ENCODE measurements at regions not wholly inside any gene's neighbourhood (a gene's known extent, or its start where the extent isn't known, plus 50 kb on each side); places are given as distances from the start of the nearest gene placed in this dataset.

GRCh38 chr12:28650906-28651305 is 460.6 kb downstream of the CCDC91 start:
- ATAC-seq (ENCODE audit: insufficient read depth, low read depth) (no peak), DNase-seq (no peak)
- Histone ChIP-seq H3K9me3 (ENCODE audit: insufficient read depth, low read length, severe bottlenecking) (no peaks in the 10 kb centered on the region), H3K4me3 (ENCODE audit: low read depth in 1 of 2, low read length in 2 of 2) (no peak overlapping the region), H4K20me1 (ENCODE audit: insufficient read depth, low read length) (no peaks in the 10 kb centered on the region), H3K9ac (ENCODE audit: low read depth, low read length) (no peak overlapping the region), H3K4me1 (ENCODE audit: insufficient read depth, low read length) (no peaks in the 10 kb centered on the region), H3K79me2 (ENCODE audit: insufficient read depth, low read length) (no peaks in the 10 kb centered on the region), H3K27me3 (ENCODE audit: insufficient read depth, low read length, poor library complexity) (no peaks in the 10 kb centered on the region), H2AFZ (ENCODE audit: low read depth, low read length) (no peak overlapping the region), H3K27ac (ENCODE audit: low read length) (no peak overlapping the region), H3K36me3 (ENCODE audit: insufficient read depth, low read length) (no peaks in the 10 kb centered on the region), H3K4me2 (ENCODE audit: insufficient read depth, low read length) (no peak overlapping the region)
- TF ChIP-seq EZH2 (IDR thresholded peaks at IDR 0.05; ENCODE audit: borderline replicate concordance, low read depth, low read length, severe bottlenecking) (no peak), CTCF (IDR thresholded peaks at IDR 0.05; ENCODE audit: borderline replicate concordance, extremely low read depth, low read length, poor library complexity, severe bottlenecking) (no peak)

GRCh38 chr12:28652239-28652638 is 462.0 kb downstream of the CCDC91 start:
- TF ChIP-seq CTCF (IDR thresholded peaks at IDR 0.05; ENCODE audit: borderline replicate concordance, extremely low read depth, low read length, poor library complexity, severe bottlenecking) (no peak), EZH2 (IDR thresholded peaks at IDR 0.05; ENCODE audit: borderline replicate concordance, low read depth, low read length, severe bottlenecking) (no peak)
- H4K20me1 ChIP-seq (ENCODE audit: insufficient read depth, low read length), result no peaks in the 10 kb centered on the region
- H3K36me3 ChIP-seq (ENCODE audit: insufficient read depth, low read length), result no peaks in the 10 kb centered on the region
- ATAC-seq (ENCODE audit: insufficient read depth, low read depth) (no peak), DNase-seq (no peak)
- H3K9ac ChIP-seq (ENCODE audit: low read depth, low read length), result no peak overlapping the region
- H3K4me1 ChIP-seq (ENCODE audit: insufficient read depth, low read length), result no peaks in the 10 kb centered on the region
- H3K9me3 ChIP-seq (ENCODE audit: insufficient read depth, low read length, severe bottlenecking), result no peaks in the 10 kb centered on the region
- H3K27me3 ChIP-seq (ENCODE audit: insufficient read depth, low read length, poor library complexity), result no peaks in the 10 kb centered on the region
- no peak overlapping the region for H3K27ac ChIP-seq (ENCODE audit: low read length)
- H3K79me2 ChIP-seq (ENCODE audit: insufficient read depth, low read length), result no peaks in the 10 kb centered on the region
- no peak overlapping the region for H2AFZ ChIP-seq (ENCODE audit: low read depth, low read length)
- no peak overlapping the region for H3K4me2 ChIP-seq (ENCODE audit: insufficient read depth, low read length)
- no peak overlapping the region for H3K4me3 ChIP-seq (ENCODE audit: low read depth in 1 of 2, low read length in 2 of 2)

GRCh38 chr12:28681980-28682379 is 467.1 kb upstream of the FAR2 start:
- no peak overlapping the region for H3K4me2 ChIP-seq (ENCODE audit: insufficient read depth, low read length)
- H3K27me3 ChIP-seq (ENCODE audit: insufficient read depth, low read length, poor library complexity), result no peaks in the 10 kb centered on the region
- TF ChIP-seq EZH2 (IDR thresholded peaks at IDR 0.05; ENCODE audit: borderline replicate concordance, low read depth, low read length, severe bottlenecking) (no peak), CTCF (IDR thresholded peaks at IDR 0.05; ENCODE audit: borderline replicate concordance, extremely low read depth, low read length, poor library complexity, severe bottlenecking) (no peak)
- H3K79me2 ChIP-seq (ENCODE audit: insufficient read depth, low read length), result no peaks in the 10 kb centered on the region
- H3K36me3 ChIP-seq (ENCODE audit: insufficient read depth, low read length), result no peaks in the 10 kb centered on the region
- no peak overlapping the region for H3K27ac ChIP-seq (ENCODE audit: low read length)
- no peak overlapping the region for H2AFZ ChIP-seq (ENCODE audit: low read depth, low read length)
- H3K9ac ChIP-seq (ENCODE audit: low read depth, low read length), result no peak overlapping the region
- H3K4me3 ChIP-seq (ENCODE audit: low read depth in 1 of 2, low read length in 2 of 2), result no peak overlapping the region
- no peaks in the 10 kb centered on the region for H3K4me1 ChIP-seq (ENCODE audit: insufficient read depth, low read length)
- no peak for ATAC-seq (ENCODE audit: insufficient read depth, low read depth)
- H4K20me1 ChIP-seq (ENCODE audit: insufficient read depth, low read length), result no peaks in the 10 kb centered on the region
- DNase-seq, result no peak
- H3K9me3 ChIP-seq (ENCODE audit: insufficient read depth, low read length, severe bottlenecking), result no peaks in the 10 kb centered on the region

- no peaks in the 10 kb centered on the region for H3K27me3 ChIP-seq (ENCODE audit: insufficient read depth, low read length, poor library complexity)
- no peaks in the 10 kb centered on the region for H3K79me2 ChIP-seq (ENCODE audit: insufficient read depth, low read length)
- ATAC-seq (ENCODE audit: insufficient read depth, low read depth) (no peak), DNase-seq (no peak)
- no peaks in the 10 kb centered on the region for H3K36me3 ChIP-seq (ENCODE audit: insufficient read depth, low read length)
- no peaks in the 10 kb centered on the region for H4K20me1 ChIP-seq (ENCODE audit: insufficient read depth, low read length)
- H3K4me2 ChIP-seq (ENCODE audit: insufficient read depth, low read length), result no peak overlapping the region
- no peaks in the 10 kb centered on the region for H3K9me3 ChIP-seq (ENCODE audit: insufficient read depth, low read length, severe bottlenecking)
- H3K9ac ChIP-seq (ENCODE audit: low read depth, low read length), result no peak overlapping the region
- no peak overlapping the region for H2AFZ ChIP-seq (ENCODE audit: low read depth, low read length)
- TF ChIP-seq CTCF (IDR thresholded peaks at IDR 0.05; ENCODE audit: borderline replicate concordance, extremely low read depth, low read length, poor library complexity, severe bottlenecking) (no peak), EZH2 (IDR thresholded peaks at IDR 0.05; ENCODE audit: borderline replicate concordance, low read depth, low read length, severe bottlenecking) (no peak)
- no peak overlapping the region for H3K27ac ChIP-seq (ENCODE audit: low read length)
- no peak overlapping the region for H3K4me3 ChIP-seq (ENCODE audit: low read depth in 1 of 2, low read length in 2 of 2)
- H3K4me1 ChIP-seq (ENCODE audit: insufficient read depth, low read length), result no peaks in the 10 kb centered on the region
Measured at GRCh38 chr12:28683366-28683765, 465.7 kb upstream of the FAR2 start.
